H7 (cell line): ENCODE measurements at regions not wholly inside any gene's neighbourhood (a gene's known extent, or its start where the extent isn't known, plus 50 kb on each side); places are given as distances from the start of the nearest gene placed in this dataset.

Source experiments
- DNase-seq: peaks from one replicate; pipeline ENCODE4 v3.0.0; 2012
- H3K27me3 ChIP-seq: 2 replicates; pipeline ENCODE4 v1.6.0; 2011; ENCODE audit warnings: mild to moderate bottlenecking, low read length; ENCODE audit not compliant: control insufficient read depth, insufficient read depth
- H3K36me3 ChIP-seq: replicated peaks from 2 replicates; pipeline ENCODE4 v1.5.1; 2011; ENCODE audit warnings: low read length; ENCODE audit not compliant: control insufficient read depth, insufficient read depth
- H3K4me3 ChIP-seq: 2 replicates; pipeline ENCODE4 v1.5.1; 2011; ENCODE audit warnings: low read depth, mild to moderate bottlenecking, control low read depth, low read length, moderate library complexity; ENCODE audit not compliant: insufficient read depth

- DNase-seq = no peak
Observed at GRCh38 chr5:54616031-54616430, 98.5 kb downstream of the SNX18 start.

GRCh38 chr5:54615381-54615780 lies 97.8 kb downstream of the SNX18 start:
- DNase-seq = no peak
- Histone ChIP-seq H3K27me3 (no peaks in the 10 kb centered on the region), H3K36me3 (no peaks in the 10 kb centered on the region), H3K4me3 (no peak overlapping the region)

More at GRCh38 chr5:54616031-54616430, 98.5 kb downstream of the SNX18 start:
- Histone ChIP-seq H3K4me3 (no peak overlapping the region), H3K36me3 (no peaks in the 10 kb centered on the region), H3K27me3 (no peaks in the 10 kb centered on the region)

GRCh38 chr5:54612711-54613110 lies 95.2 kb downstream of the SNX18 start:
- Histone ChIP-seq H3K4me3 (no peak overlapping the region), H3K27me3 (no peaks in the 10 kb centered on the region), H3K36me3 (no peaks in the 10 kb centered on the region)
- DNase-seq = no peak

GRCh38 chr5:54611290-54611951 lies 93.9 kb downstream of the SNX18 start:
- no peak for DNase-seq
- H3K27me3 ChIP-seq = no peaks in the 10 kb centered on the region
- no peaks in the 10 kb centered on the region for H3K36me3 ChIP-seq
- H3K4me3 ChIP-seq = no peak overlapping the region

GRCh38 chr5:54610197-54610944 lies 92.8 kb downstream of the SNX18 start:
- H3K36me3 ChIP-seq = no peaks in the 10 kb centered on the region
- H3K4me3 ChIP-seq = no peak overlapping the region
- DNase-seq = no peak
- H3K27me3 ChIP-seq = no peaks in the 10 kb centered on the region

- no peak for DNase-seq
Observed at GRCh38 chr5:54608423-54609085, 91.0 kb downstream of the SNX18 start.

GRCh38 chr5:54607006-54607405 lies 89.4 kb downstream of the SNX18 start:
- H3K4me3 ChIP-seq = no peak overlapping the region
- no peaks in the 10 kb centered on the region for H3K27me3 ChIP-seq
- no peak for DNase-seq
- H3K36me3 ChIP-seq = no peaks in the 10 kb centered on the region

More at GRCh38 chr5:54608423-54609085, 91.0 kb downstream of the SNX18 start:
- no peaks in the 10 kb centered on the region for H3K36me3 ChIP-seq
- no peaks in the 10 kb centered on the region for H3K27me3 ChIP-seq
- no peak overlapping the region for H3K4me3 ChIP-seq

- no peak overlapping the region for H3K4me3 ChIP-seq
- DNase-seq = no peak
- H3K27me3 ChIP-seq = no peaks in the 10 kb centered on the region
- H3K36me3 ChIP-seq = no peaks in the 10 kb centered on the region
Observed at GRCh38 chr5:54603372-54603771, 85.8 kb downstream of the SNX18 start.

- no peak overlapping the region for H3K4me3 ChIP-seq
- H3K27me3 ChIP-seq = no peaks in the 10 kb centered on the region
- no peak for DNase-seq
- no peaks in the 10 kb centered on the region for H3K36me3 ChIP-seq
Observed at GRCh38 chr5:54602475-54602874, 84.9 kb downstream of the SNX18 start.

- H3K36me3 ChIP-seq = no peaks in the 10 kb centered on the region
- no peak for DNase-seq
- no peaks in the 10 kb centered on the region for H3K27me3 ChIP-seq
- no peak overlapping the region for H3K4me3 ChIP-seq
Observed at GRCh38 chr5:54601411-54602230, 84.1 kb downstream of the SNX18 start.
